ENCODE measurements at regions not wholly inside any gene's neighbourhood (a gene's known extent, or its start where the extent isn't known, plus 50 kb on each side); places are given as distances from the start of the nearest gene placed in this dataset.

DNA sequence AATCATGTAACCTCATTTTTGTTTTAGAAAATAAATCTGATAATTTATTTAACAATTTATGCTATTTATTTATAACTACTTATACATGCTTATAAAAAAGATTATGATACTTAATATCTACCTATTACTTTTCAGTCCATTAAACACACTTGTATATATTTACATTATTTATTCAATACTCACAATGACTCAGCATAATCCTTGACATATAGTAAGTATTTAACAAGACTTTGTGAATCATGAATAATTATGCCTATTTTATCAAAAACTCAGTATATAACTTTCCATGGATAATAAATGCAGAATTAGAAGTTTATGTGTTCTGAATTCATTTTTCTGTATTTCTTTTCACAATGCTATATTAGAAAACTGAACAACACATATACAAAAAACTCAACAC lies 266.0 kb upstream of the STAC start:
- TF ChIP-seq, protein P1, sequence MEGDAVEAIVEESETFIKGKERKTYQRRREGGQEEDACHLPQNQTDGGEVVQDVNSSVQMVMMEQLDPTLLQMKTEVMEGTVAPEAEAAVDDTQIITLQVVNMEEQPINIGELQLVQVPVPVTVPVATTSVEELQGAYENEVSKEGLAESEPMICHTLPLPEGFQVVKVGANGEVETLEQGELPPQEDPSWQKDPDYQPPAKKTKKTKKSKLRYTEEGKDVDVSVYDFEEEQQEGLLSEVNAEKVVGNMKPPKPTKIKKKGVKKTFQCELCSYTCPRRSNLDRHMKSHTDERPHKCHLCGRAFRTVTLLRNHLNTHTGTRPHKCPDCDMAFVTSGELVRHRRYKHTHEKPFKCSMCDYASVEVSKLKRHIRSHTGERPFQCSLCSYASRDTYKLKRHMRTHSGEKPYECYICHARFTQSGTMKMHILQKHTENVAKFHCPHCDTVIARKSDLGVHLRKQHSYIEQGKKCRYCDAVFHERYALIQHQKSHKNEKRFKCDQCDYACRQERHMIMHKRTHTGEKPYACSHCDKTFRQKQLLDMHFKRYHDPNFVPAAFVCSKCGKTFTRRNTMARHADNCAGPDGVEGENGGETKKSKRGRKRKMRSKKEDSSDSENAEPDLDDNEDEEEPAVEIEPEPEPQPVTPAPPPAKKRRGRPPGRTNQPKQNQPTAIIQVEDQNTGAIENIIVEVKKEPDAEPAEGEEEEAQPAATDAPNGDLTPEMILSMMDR (IDR thresholded peaks at IDR 0.05; ENCODE audit: low read depth, low read length), result no peak
- no peak for DNase-seq
- H3K27ac ChIP-seq, result no peak overlapping the region
- H3K9me3 ChIP-seq (ENCODE audit: severe bottlenecking), result no peaks in the 10 kb centered on the region
- H3K27me3 ChIP-seq (ENCODE audit: insufficient read depth, low read depth, severe bottlenecking), result no peaks in the 10 kb centered on the region
- no peaks in the 10 kb centered on the region for H3K36me3 ChIP-seq
- H3K4me3 ChIP-seq (ENCODE audit: low read depth, low read length), result no peak overlapping the region

DNA sequence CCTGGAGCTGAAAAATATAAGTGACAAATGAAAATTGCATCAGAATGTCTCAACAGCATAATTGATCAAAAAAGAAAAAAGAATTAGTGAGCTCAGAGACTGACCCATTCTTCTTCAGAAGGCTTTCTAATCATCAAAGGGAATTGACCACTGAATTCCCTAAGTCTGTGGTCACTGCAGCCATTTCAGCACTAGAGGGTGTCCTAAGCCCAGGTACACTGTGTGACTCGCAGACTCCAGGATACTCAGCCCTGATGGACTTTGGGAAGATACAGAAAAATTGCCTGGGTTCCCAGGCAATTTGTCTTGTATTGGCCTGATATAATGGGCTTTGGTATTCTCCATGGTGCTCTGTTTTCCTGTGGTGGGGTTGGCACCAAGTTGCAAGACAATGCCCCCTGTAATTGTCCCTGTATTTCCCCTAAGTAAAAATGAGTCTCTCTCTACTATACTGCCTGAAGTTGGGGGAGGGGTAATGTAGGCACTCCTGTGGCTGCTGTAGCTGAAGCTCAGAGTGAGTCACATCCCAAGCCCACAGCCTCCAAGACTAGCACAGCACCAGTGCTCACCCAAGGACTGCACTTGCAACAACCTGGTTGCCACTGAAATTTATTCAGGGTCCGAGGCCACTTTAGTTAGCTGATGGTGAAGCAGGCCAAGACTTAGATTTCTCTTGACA lies 256.0 kb upstream of the STAC start:
- DNase-seq, result peak; percentile 68
- TF ChIP-seq, protein P1 (IDR thresholded peaks at IDR 0.05; ENCODE audit: low read depth, low read length), result peak; percentile 75
- Histone ChIP-seq H3K27ac (no peak overlapping the region), H3K9me3 (ENCODE audit: severe bottlenecking) (no peaks in the 10 kb centered on the region), H3K36me3 (no peaks in the 10 kb centered on the region), H3K4me3 (ENCODE audit: low read depth, low read length) (no peak overlapping the region), H3K27me3 (ENCODE audit: insufficient read depth, low read depth, severe bottlenecking) (no peaks in the 10 kb centered on the region)

DNA sequence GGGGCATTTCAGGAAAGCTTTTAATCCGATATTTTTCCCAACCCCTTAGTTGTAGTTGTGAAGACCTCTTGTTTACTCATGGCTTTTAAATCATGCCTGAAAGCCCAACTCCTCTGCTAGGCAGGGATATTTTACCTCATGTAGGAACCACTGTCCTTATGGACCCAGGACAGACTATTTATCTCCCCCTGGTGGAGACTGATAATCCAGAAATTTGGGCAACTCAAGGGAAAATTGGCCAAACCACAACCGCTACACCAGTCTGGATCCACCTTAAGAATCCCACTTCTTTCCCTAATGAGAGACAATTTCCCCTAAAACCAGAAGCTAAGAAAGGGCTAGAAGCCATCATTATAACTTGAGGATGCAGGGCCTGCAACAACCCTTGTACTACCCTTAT lies 248.1 kb upstream of the STAC start:
- no peaks in the 10 kb centered on the region for H3K9me3 ChIP-seq (ENCODE audit: severe bottlenecking)
- H3K27ac ChIP-seq, result no peak overlapping the region
- DNase-seq, result no peak
- no peaks in the 10 kb centered on the region for H3K36me3 ChIP-seq
- no peaks in the 10 kb centered on the region for H3K27me3 ChIP-seq (ENCODE audit: insufficient read depth, low read depth, severe bottlenecking)
- H3K4me3 ChIP-seq (ENCODE audit: low read depth, low read length), result no peak overlapping the region
- TF ChIP-seq, protein P1 (IDR thresholded peaks at IDR 0.05; ENCODE audit: low read depth, low read length), result no peak

DNA sequence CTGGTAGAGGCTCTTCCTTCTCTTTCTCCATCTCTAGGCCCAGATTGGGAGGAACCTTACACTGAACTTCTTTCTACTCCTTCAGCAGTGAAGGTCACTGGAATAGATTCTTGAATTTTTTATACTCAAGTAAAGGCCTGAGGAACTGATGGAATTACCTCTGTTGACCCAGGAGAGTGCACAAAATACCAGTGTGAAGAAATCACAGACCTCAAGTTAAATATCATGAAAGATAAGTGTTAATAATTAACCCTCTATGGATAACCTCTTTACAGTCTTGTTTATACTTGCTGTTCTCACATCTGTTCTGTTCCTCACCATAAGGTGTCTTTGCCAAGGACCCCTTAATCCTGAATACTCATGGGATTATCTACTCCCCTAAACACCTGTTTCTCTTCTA lies 244.4 kb upstream of the STAC start:
- Histone ChIP-seq H3K9me3 (ENCODE audit: severe bottlenecking) (no peaks in the 10 kb centered on the region), H3K4me3 (ENCODE audit: low read depth, low read length) (no peak overlapping the region), H3K36me3 (no peaks in the 10 kb centered on the region), H3K27ac (no peak overlapping the region), H3K27me3 (ENCODE audit: insufficient read depth, low read depth, severe bottlenecking) (no peaks in the 10 kb centered on the region)
- TF ChIP-seq, protein P1 (IDR thresholded peaks at IDR 0.05; ENCODE audit: low read depth, low read length), result no peak
- DNase-seq, result no peak

DNA sequence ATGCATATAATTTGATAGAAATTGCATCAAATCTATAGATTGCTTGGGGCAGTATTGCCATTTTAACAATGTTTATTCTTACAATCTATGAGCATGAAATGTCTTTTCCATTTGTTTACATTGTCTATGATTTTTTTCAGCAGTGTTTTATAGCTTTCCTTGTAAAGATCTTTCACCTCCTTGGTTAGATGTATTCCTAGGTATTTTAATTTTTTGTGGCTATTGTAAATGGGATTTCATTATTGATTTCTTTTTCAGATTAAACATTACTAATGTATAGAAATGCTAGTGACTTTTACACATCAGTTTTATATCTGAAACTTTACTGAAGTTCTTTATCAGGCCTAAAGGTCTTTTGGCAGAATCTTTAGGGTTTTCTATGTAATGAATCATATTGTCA lies 237.6 kb upstream of the STAC start:
- no peak for DNase-seq
- H3K4me3 ChIP-seq (ENCODE audit: low read depth, low read length), result no peak overlapping the region
- no peak overlapping the region for H3K27ac ChIP-seq
- TF ChIP-seq, protein P1 (IDR thresholded peaks at IDR 0.05; ENCODE audit: low read depth, low read length), result no peak
- no peaks in the 10 kb centered on the region for H3K27me3 ChIP-seq (ENCODE audit: insufficient read depth, low read depth, severe bottlenecking)
- H3K36me3 ChIP-seq, result no peaks in the 10 kb centered on the region
- H3K9me3 ChIP-seq (ENCODE audit: severe bottlenecking), result no peaks in the 10 kb centered on the region

DNA sequence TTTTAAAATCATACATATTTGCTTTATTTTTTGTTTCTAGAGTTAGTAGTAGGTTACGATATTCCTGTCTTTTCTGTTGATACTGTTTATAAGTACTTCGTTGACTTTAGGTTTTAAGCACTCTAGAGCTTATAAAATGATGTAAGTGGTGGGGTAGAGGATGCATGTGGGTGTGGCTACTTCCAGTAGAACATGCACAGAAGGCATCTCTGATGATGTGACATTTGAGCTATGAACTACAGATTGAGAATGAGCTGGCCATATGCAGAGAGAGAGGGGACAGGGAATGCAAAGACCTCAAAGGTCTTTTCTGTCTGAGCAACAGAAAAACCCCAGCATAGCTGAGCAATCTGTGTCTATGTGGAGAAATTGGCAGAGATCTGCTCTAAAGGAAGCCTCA lies 233.9 kb upstream of the STAC start:
- H3K36me3 ChIP-seq, result no peaks in the 10 kb centered on the region
- TF ChIP-seq, protein P1 (IDR thresholded peaks at IDR 0.05; ENCODE audit: low read depth, low read length), result no peak

More for the DNA sequence above, 233.9 kb upstream of the STAC start:
- no peak overlapping the region for H3K27ac ChIP-seq
- DNase-seq, result no peak
- H3K27me3 ChIP-seq (ENCODE audit: insufficient read depth, low read depth, severe bottlenecking), result no peaks in the 10 kb centered on the region
- no peak overlapping the region for H3K4me3 ChIP-seq (ENCODE audit: low read depth, low read length)
- H3K9me3 ChIP-seq (ENCODE audit: severe bottlenecking), result no peaks in the 10 kb centered on the region

All from WERI-Rb-1 (cell line).